GM23338 (cell line): ENCODE measurements at regions not wholly inside any gene's neighbourhood (a gene's known extent, or its start where the extent isn't known, plus 50 kb on each side); places are given as distances from the start of the nearest gene placed in this dataset.

ENCODE experiments used
- ATAC-seq: fragments of 200-7000 bp; cut with Tn5 transposase; 3 replicates; pipeline ENCODE4 v1.9.1; 2020
- DNase-seq: peaks from one replicate; pipeline ENCODE4 v3.0.0-alpha.2; 2015; ENCODE audit warnings: low spot score
- H2AFZ ChIP-seq: fragments of 200-600 bp; sonication (generic); 2 replicates; pipeline ENCODE4 v1.8.0; 2016; ENCODE audit warnings: antibody characterized with exemption, mild to moderate bottlenecking, moderate library complexity
- H3F3A ChIP-seq: fragments of 200-600 bp; sonication (generic); replicated peaks from 2 replicates; pipeline ENCODE4 v1.8.0; 2017; ENCODE audit warnings: antibody characterized with exemption, mixed run types, low read depth
- H3K27ac ChIP-seq: fragments of 200-600 bp; sonication (generic); 2 replicates; pipeline ENCODE4 v1.6.1; 2016; ENCODE audit warnings: low read depth
- H3K27me3 ChIP-seq: fragments of 200-600 bp; sonication (generic); 2 replicates; pipeline ENCODE4 v1.8.0; 2016; ENCODE audit warnings: mild to moderate bottlenecking, mixed run types, moderate library complexity; ENCODE audit not compliant: insufficient read depth
- H3K36me3 ChIP-seq: fragments of 200-600 bp; sonication (generic); 2 replicates; pipeline ENCODE4 v1.8.0; 2016; ENCODE audit warnings: mild to moderate bottlenecking; ENCODE audit not compliant: insufficient read depth
- H3K4me1 ChIP-seq: fragments of 200-600 bp; sonication (generic); 2 replicates; pipeline ENCODE4 v1.8.0; 2016; ENCODE audit warnings: mild to moderate bottlenecking, moderate library complexity; ENCODE audit not compliant: insufficient read depth
- H3K4me2 ChIP-seq: fragments of 200-600 bp; sonication (generic); 2 replicates; pipeline ENCODE4 v1.7.1; 2017; ENCODE audit warnings: mixed run types
- H3K4me3 ChIP-seq: fragments of 200-600 bp; sonication (generic); 2 replicates; pipeline ENCODE4 v1.6.1; 2016; ENCODE audit warnings: mixed run types
- H3K79me2 ChIP-seq: fragments of 200-600 bp; sonication (generic); replicated peaks from 2 replicates; pipeline ENCODE4 v1.8.0; 2017; ENCODE audit warnings: mild to moderate bottlenecking; ENCODE audit not compliant: insufficient read depth
- H3K9me2 ChIP-seq: fragments of 200-600 bp; sonication (generic); 2 replicates; pipeline ENCODE4 v1.8.0; 2017; ENCODE audit not compliant: insufficient read depth
- H4K20me1 ChIP-seq: fragments of 200-600 bp; sonication (generic); replicated peaks from 2 replicates; pipeline ENCODE4 v1.8.0; 2017; ENCODE audit warnings: mild to moderate bottlenecking; ENCODE audit not compliant: insufficient read depth
- H3K27ac Mint-ChIP-seq: 2 replicates; pipeline ENCODE4 v1.8.0; 2020; ENCODE audit warnings: inconsistent platforms, mild to moderate bottlenecking, moderate library complexity, mixed read lengths
- H3K27me3 Mint-ChIP-seq: 3 replicates; pipeline ENCODE4 v1.8.0; 2022; ENCODE audit warnings: low read depth, mild to moderate bottlenecking, moderate library complexity, mixed read lengths, inconsistent platforms; ENCODE audit not compliant: insufficient read depth, poor library complexity
- H3K36me3 Mint-ChIP-seq: 3 replicates; pipeline ENCODE4 v1.8.0; 2021; ENCODE audit warnings: low read depth, mild to moderate bottlenecking, inconsistent platforms, moderate library complexity, mixed read lengths
- H3K4me1 Mint-ChIP-seq: 3 replicates; pipeline ENCODE4 v1.8.0; 2020; ENCODE audit warnings: mild to moderate bottlenecking, inconsistent platforms, mixed read lengths
- H3K4me3 Mint-ChIP-seq: 3 replicates; pipeline ENCODE4 v1.8.0; 2021; ENCODE audit warnings: moderate library complexity, mild to moderate bottlenecking, inconsistent platforms, mixed read lengths
- H3K9me3 Mint-ChIP-seq: 3 replicates; pipeline ENCODE4 v1.8.0; 2020; ENCODE audit warnings: moderate library complexity, mild to moderate bottlenecking, inconsistent platforms, mixed read lengths
- CREB1 ChIP-seq: fragments of 250-450 bp; sonication (Bioruptor Pico); IDR thresholded peaks from 2 replicates; pipeline ENCODE4 v1.5.0; 2020; ENCODE audit warnings: low read depth, mild to moderate bottlenecking, moderate library complexity
- ETS1 ChIP-seq: IDR thresholded peaks from 2 replicates; pipeline ENCODE4 v1.6.1; 2016; ENCODE audit warnings: antibody characterized with exemption
- EZH2 ChIP-seq: fragments of 200-600 bp; sonication (generic); IDR thresholded peaks from one replicate; pipeline ENCODE4 v1.8.0; 2017; ENCODE audit warnings: antibody characterized with exemption, mild to moderate bottlenecking, low read depth; ENCODE audit not compliant: unreplicated experiment
- EZH2phosphoT487 ChIP-seq: fragments of 200-600 bp; sonication (generic); IDR thresholded peaks from one replicate; pipeline ENCODE4 v1.8.1; 2018; ENCODE audit warnings: antibody characterized with exemption; ENCODE audit not compliant: unreplicated experiment
- JUNB ChIP-seq: IDR thresholded peaks from one replicate; pipeline ENCODE4 v1.6.1; 2016; ENCODE audit warnings: antibody characterized with exemption; ENCODE audit not compliant: unreplicated experiment
- NANOG ChIP-seq: IDR thresholded peaks from 2 replicates; pipeline ENCODE4 v1.6.1; 2016; ENCODE audit warnings: antibody characterized with exemption, borderline replicate concordance
- POLR2AphosphoS5 ChIP-seq: IDR thresholded peaks from 2 replicates; pipeline ENCODE4 v1.6.1; 2016; ENCODE audit warnings: antibody characterized with exemption, low read depth
- STAT1 ChIP-seq: IDR thresholded peaks from one replicate; pipeline ENCODE4 v1.6.1; 2016; ENCODE audit warnings: antibody characterized with exemption; ENCODE audit not compliant: unreplicated experiment
- ZNF114 ChIP-seq: fragments of 250-450 bp; sonication (Bioruptor Pico); IDR thresholded peaks from 2 replicates; pipeline ENCODE4 v1.5.0; 2020; ENCODE audit warnings: mild to moderate bottlenecking, moderate library complexity
- ZNF331 ChIP-seq: fragments of 250-450 bp; sonication (Bioruptor Pico); IDR thresholded peaks from 2 replicates; pipeline ENCODE4 v1.5.0; 2020; ENCODE audit warnings: low read depth, mild to moderate bottlenecking, moderate library complexity
- TF ChIP-seq, protein P1 (sequence below), 2 experiments: fragments of 200-600 bp in 1 of 2; sonication (generic) in 1 of 2; conservative IDR thresholded peaks; 2 replicates each; pipeline versions ENCODE4 v1.5.1 to v1.6.1; 2016 to 2017; ENCODE audit warnings: antibody characterized with exemption in 2 of 2, low read depth in 2 of 2, mild to moderate bottlenecking in 2 of 2, moderate library complexity in 1 of 2
- TF ChIP-seq, protein P2 (sequence below): fragments of 250-450 bp; sonication (Bioruptor Pico); IDR thresholded peaks from 2 replicates; pipeline ENCODE4 v1.5.0; 2020; ENCODE audit warnings: mild to moderate bottlenecking, moderate library complexity

GRCh38 chr9:23309800-23310199, 516.2 kb downstream of the ELAVL2 start (continued):
- TF ChIP-seq, protein P1, sequence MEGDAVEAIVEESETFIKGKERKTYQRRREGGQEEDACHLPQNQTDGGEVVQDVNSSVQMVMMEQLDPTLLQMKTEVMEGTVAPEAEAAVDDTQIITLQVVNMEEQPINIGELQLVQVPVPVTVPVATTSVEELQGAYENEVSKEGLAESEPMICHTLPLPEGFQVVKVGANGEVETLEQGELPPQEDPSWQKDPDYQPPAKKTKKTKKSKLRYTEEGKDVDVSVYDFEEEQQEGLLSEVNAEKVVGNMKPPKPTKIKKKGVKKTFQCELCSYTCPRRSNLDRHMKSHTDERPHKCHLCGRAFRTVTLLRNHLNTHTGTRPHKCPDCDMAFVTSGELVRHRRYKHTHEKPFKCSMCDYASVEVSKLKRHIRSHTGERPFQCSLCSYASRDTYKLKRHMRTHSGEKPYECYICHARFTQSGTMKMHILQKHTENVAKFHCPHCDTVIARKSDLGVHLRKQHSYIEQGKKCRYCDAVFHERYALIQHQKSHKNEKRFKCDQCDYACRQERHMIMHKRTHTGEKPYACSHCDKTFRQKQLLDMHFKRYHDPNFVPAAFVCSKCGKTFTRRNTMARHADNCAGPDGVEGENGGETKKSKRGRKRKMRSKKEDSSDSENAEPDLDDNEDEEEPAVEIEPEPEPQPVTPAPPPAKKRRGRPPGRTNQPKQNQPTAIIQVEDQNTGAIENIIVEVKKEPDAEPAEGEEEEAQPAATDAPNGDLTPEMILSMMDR (conservative IDR thresholded peaks at IDR 0.05; ENCODE audit: low read depth in 2 of 2) = no peak
- TF ChIP-seq ZNF114 (CRISPR knock-in tag) (no peak), CREB1 (CRISPR knock-in tag) (no peak), JUNB (no peak), EZH2phosphoT487 (no peak), EZH2 (no peak), NANOG (no peak), ZNF331 (CRISPR knock-in tag) (no peak), ETS1 (no peak)

GRCh38 chr9:23314247-23314646, 511.8 kb downstream of the ELAVL2 start:
- H2AFZ ChIP-seq = no peak overlapping the region
- no peaks in the 10 kb centered on the region for H3K79me2 ChIP-seq
- no peak overlapping the region for H3K4me3 ChIP-seq
- H3K27me3 ChIP-seq = no peaks in the 10 kb centered on the region
- no peaks in the 10 kb centered on the region for H4K20me1 ChIP-seq
- H3K36me3 ChIP-seq = no peaks in the 10 kb centered on the region
- H3K4me1 ChIP-seq = peaks cover 11% of the 10 kb centered on the region
- H3K4me3 Mint-ChIP-seq = no peak overlapping the region
- no peaks in the 10 kb centered on the region for H3K27me3 Mint-ChIP-seq
- H3K9me3 Mint-ChIP-seq = 0 out of 3 replicates have a peak, but pooled peaks cover 4% of the 10 kb centered on the region
- no peaks in the 10 kb centered on the region for H3K9me2 ChIP-seq
- no peak overlapping the region for H3K4me2 ChIP-seq
- H3K27ac ChIP-seq = no peak overlapping the region
- no peak for DNase-seq
- H3F3A ChIP-seq = no peaks in the 10 kb centered on the region
- H3K36me3 Mint-ChIP-seq = no peaks in the 10 kb centered on the region
- H3K27ac Mint-ChIP-seq = no peak overlapping the region
- no peak for ATAC-seq
- peaks cover 4% of the 10 kb centered on the region; the same call in 2 of the 3 replicates for H3K4me1 Mint-ChIP-seq
- TF ChIP-seq ZNF114 (CRISPR knock-in tag) (no peak), NANOG (no peak), POLR2AphosphoS5 (no peak), STAT1 (no peak), CREB1 (CRISPR knock-in tag) (no peak), ETS1 (no peak), JUNB (no peak), ZNF331 (CRISPR knock-in tag) (no peak), EZH2phosphoT487 (no peak)
- TF ChIP-seq, protein P1 (conservative IDR thresholded peaks at IDR 0.05; ENCODE audit: low read depth in 2 of 2) = no peak
- TF ChIP-seq, protein P2, sequence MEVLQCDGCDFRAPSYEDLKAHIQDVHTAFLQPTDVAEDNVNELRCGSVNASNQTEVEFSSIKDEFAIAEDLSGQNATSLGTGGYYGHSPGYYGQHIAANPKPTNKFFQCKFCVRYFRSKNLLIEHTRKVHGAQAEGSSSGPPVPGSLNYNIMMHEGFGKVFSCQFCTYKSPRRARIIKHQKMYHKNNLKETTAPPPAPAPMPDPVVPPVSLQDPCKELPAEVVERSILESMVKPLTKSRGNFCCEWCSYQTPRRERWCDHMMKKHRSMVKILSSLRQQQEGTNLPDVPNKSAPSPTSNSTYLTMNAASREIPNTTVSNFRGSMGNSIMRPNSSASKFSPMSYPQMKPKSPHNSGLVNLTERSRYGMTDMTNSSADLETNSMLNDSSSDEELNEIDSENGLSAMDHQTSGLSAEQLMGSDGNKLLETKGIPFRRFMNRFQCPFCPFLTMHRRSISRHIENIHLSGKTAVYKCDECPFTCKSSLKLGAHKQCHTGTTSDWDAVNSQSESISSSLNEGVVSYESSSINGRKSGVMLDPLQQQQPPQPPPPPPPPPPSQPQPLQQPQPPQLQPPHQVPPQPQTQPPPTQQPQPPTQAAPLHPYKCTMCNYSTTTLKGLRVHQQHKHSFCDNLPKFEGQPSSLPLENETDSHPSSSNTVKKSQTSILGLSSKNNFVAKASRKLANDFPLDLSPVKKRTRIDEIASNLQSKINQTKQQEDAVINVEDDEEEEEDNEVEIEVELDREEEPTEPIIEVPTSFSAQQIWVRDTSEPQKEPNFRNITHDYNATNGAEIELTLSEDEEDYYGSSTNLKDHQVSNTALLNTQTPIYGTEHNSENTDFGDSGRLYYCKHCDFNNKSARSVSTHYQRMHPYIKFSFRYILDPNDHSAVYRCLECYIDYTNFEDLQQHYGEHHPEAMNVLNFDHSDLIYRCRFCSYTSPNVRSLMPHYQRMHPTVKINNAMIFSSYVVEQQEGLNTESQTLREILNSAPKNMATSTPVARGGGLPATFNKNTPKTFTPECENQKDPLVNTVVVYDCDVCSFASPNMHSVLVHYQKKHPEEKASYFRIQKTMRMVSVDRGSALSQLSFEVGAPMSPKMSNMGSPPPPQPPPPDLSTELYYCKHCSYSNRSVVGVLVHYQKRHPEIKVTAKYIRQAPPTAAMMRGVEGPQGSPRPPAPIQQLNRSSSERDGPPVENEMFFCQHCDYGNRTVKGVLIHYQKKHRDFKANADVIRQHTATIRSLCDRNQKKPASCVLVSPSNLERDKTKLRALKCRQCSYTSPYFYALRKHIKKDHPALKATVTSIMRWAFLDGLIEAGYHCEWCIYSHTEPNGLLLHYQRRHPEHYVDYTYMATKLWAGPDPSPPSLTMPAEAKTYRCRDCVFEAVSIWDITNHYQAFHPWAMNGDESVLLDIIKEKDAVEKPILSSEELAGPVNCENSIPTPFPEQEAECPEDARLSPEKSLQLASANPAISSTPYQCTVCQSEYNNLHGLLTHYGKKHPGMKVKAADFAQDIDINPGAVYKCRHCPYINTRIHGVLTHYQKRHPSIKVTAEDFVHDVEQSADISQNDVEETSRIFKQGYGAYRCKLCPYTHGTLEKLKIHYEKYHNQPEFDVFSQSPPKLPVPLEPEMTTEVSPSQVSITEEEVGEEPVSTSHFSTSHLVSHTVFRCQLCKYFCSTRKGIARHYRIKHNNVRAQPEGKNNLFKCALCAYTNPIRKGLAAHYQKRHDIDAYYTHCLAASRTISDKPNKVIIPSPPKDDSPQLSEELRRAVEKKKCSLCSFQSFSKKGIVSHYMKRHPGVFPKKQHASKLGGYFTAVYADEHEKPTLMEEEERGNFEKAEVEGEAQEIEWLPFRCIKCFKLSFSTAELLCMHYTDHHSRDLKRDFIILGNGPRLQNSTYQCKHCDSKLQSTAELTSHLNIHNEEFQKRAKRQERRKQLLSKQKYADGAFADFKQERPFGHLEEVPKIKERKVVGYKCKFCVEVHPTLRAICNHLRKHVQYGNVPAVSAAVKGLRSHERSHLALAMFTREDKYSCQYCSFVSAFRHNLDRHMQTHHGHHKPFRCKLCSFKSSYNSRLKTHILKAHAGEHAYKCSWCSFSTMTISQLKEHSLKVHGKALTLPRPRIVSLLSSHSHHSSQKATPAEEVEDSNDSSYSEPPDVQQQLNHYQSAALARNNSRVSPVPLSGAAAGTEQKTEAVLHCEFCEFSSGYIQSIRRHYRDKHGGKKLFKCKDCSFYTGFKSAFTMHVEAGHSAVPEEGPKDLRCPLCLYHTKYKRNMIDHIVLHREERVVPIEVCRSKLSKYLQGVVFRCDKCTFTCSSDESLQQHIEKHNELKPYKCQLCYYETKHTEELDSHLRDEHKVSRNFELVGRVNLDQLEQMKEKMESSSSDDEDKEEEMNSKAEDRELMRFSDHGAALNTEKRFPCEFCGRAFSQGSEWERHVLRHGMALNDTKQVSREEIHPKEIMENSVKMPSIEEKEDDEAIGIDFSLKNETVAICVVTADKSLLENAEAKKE (CRISPR knock-in tag) = no peak
